ENCODE measurements at regions not wholly inside any gene's neighbourhood (a gene's known extent, or its start where the extent isn't known, plus 50 kb on each side); places are given as distances from the start of the nearest gene placed in this dataset.

DNA sequence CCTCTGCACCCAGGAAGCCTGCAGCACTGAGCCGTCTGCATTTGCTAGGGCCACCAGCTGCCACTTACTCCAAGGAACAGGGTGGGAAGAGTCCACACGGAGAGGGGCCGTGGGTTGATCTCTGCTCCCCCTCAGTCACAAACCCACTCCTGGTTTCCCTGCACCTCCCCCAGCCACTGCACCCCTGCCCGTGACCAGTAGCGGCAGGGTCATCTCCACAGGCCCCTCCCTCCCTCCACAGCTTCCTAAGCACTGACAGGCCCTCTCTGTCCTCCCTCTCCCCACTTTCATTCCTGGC lies 75.2 kb downstream of the RBFOX3 start:
- TF ChIP-seq, protein P1, sequence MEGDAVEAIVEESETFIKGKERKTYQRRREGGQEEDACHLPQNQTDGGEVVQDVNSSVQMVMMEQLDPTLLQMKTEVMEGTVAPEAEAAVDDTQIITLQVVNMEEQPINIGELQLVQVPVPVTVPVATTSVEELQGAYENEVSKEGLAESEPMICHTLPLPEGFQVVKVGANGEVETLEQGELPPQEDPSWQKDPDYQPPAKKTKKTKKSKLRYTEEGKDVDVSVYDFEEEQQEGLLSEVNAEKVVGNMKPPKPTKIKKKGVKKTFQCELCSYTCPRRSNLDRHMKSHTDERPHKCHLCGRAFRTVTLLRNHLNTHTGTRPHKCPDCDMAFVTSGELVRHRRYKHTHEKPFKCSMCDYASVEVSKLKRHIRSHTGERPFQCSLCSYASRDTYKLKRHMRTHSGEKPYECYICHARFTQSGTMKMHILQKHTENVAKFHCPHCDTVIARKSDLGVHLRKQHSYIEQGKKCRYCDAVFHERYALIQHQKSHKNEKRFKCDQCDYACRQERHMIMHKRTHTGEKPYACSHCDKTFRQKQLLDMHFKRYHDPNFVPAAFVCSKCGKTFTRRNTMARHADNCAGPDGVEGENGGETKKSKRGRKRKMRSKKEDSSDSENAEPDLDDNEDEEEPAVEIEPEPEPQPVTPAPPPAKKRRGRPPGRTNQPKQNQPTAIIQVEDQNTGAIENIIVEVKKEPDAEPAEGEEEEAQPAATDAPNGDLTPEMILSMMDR (conservative IDR thresholded peaks at IDR 0.05) = no peak
- TF ChIP-seq ZFX (IDR thresholded peaks at IDR 0.05) = no peak

Measured in C4-2B (cell line).